H1 (cell line): ENCODE measurements at regions not wholly inside any gene's neighbourhood (a gene's known extent, or its start where the extent isn't known, plus 50 kb on each side); places are given as distances from the start of the nearest gene placed in this dataset.

Experiments
- CTCF ChIA-PET: fragments of 300-600 bp; sonication (Branson Sonifier 250); formaldehyde crosslinking; loops from one replicate; lab custom pipeline; 2021; ENCODE audit not compliant: partially characterized antibody; lab: Charles Lee
- POLR2A ChIA-PET: fragments of 300-600 bp; sonication (Branson Sonifier 250); formaldehyde crosslinking; loops from one replicate; lab custom pipeline; 2021; ENCODE audit warnings: inconsistent platforms; ENCODE audit not compliant: partially characterized antibody; lab: Charles Lee
- DNase-seq, 2 experiments: peaks; one replicate each; pipeline versions ENCODE4 v3.0.0 to v3.0.0-alpha.2; 2010 to 2022; ENCODE audit warnings: low spot score in 2 of 2, low read depth in 1 of 2, mixed read lengths in 1 of 2
- FAIRE-seq: peaks from 2 replicates; lab custom pipeline; 2011; peaks lifted over from hg19 to GRCh38; lab: Jason Lieb, UNC
- H2AFZ ChIP-seq: 2 replicates; pipeline ENCODE4 v1.8.1; 2012; ENCODE audit warnings: low read length, inconsistent platforms
- H2AK5ac ChIP-seq: 2 replicates; pipeline ENCODE4 v1.6.1; 2013; ENCODE audit warnings: low read depth, low read length
- H2BK120ac ChIP-seq: replicated peaks from 2 replicates; pipeline ENCODE3; 2013; ENCODE audit warnings: low read depth, low read length, inconsistent platforms
- H2BK12ac ChIP-seq: 2 replicates; pipeline ENCODE4 v1.6.1; 2013; ENCODE audit warnings: low read depth, low read length
- H2BK15ac ChIP-seq: 2 replicates; pipeline ENCODE4 v1.6.1; 2013; ENCODE audit warnings: low read length
- H2BK20ac ChIP-seq: 2 replicates; pipeline ENCODE4 v1.6.1; 2013; ENCODE audit warnings: low read length
- H2BK5ac ChIP-seq: 2 replicates; pipeline ENCODE4 v1.6.1; 2013; ENCODE audit warnings: low read depth, low read length
- H3K14ac ChIP-seq: 2 replicates; pipeline ENCODE4 v1.6.1; 2013; ENCODE audit warnings: inconsistent platforms; ENCODE audit not compliant: insufficient read length
- H3K18ac ChIP-seq: 2 replicates; pipeline ENCODE4 v1.6.1; 2013; ENCODE audit warnings: low read length; ENCODE audit errors: extremely low read depth
- H3K23ac ChIP-seq: 2 replicates; pipeline ENCODE4 v1.6.1; 2013; ENCODE audit warnings: inconsistent platforms; ENCODE audit not compliant: insufficient read length
- H3K23me2 ChIP-seq: 2 replicates; pipeline ENCODE4 v1.6.1; 2013; ENCODE audit warnings: low read depth, low read length
- H3K27ac ChIP-seq: 2 replicates; pipeline ENCODE4 v1.6.1; 2011; ENCODE audit warnings: low read depth, low read length, inconsistent platforms
- H3K27me3 ChIP-seq, 4 experiments: replicated peaks in 1 of 4; 1 replicate in 1 of 4; 2 replicates in 3 of 4; pipeline versions ENCODE4 v1.6.1 to v1.8.1; 2011 to 2013; ENCODE audit warnings: low read length in 3 of 4, mild to moderate bottlenecking in 3 of 4, inconsistent platforms in 2 of 4, mixed read lengths in 2 of 4, moderate library complexity in 1 of 4; ENCODE audit not compliant: control insufficient read depth in 3 of 4, insufficient read depth in 3 of 4; ENCODE audit errors: extremely low read depth in 1 of 4
- H3K36me3 ChIP-seq, 4 experiments: 2 replicates each; pipeline versions ENCODE4 v1.6.1 to v1.8.1; 2011 to 2013; ENCODE audit warnings: mild to moderate bottlenecking in 4 of 4, low read length in 3 of 4, moderate library complexity in 2 of 4, control low read depth in 1 of 4, inconsistent platforms in 1 of 4; ENCODE audit not compliant: insufficient read depth in 4 of 4, control insufficient read depth in 2 of 4
- H3K4ac ChIP-seq: replicated peaks from 2 replicates; pipeline ENCODE3; 2013; ENCODE audit warnings: low read length, low read depth, mixed read lengths, inconsistent platforms; ENCODE audit not compliant: insufficient read length
- H3K4me1 ChIP-seq, 4 experiments: replicated peaks in 1 of 4; 1 replicate in 1 of 4; 2 replicates in 3 of 4; pipeline versions ENCODE4 v1.6.1 to v1.8.1; 2011 to 2013; ENCODE audit warnings: low read length in 3 of 4, inconsistent platforms in 2 of 4, mixed read lengths in 1 of 4; ENCODE audit not compliant: insufficient read depth in 4 of 4, control insufficient read depth in 3 of 4
- H3K4me2 ChIP-seq, 2 experiments: 2 replicates each; pipeline versions ENCODE4 v1.6.1 to v1.8.1; 2011 to 2013; ENCODE audit warnings: low read depth in 2 of 2, low read length in 2 of 2, control low read depth in 1 of 2, inconsistent platforms in 1 of 2, mild to moderate bottlenecking in 1 of 2; ENCODE audit not compliant: insufficient read depth in 1 of 2
- H3K4me3 ChIP-seq, 4 experiments: fragments of 200-600, 300-600 bp in 1 of 4; sonication (generic), shearing (Covaris generic), sonication (Bioruptor Twin) in 1 of 4; 2 replicates each; pipeline versions ENCODE4 v1.5.1 to v1.8.1; 2011 to 2016; ENCODE audit warnings: low read length in 4 of 4, low read depth in 3 of 4, control low read depth in 2 of 4, inconsistent platforms in 2 of 4, mild to moderate bottlenecking in 2 of 4, mixed read lengths in 1 of 4, moderate library complexity in 1 of 4; ENCODE audit not compliant: insufficient read depth in 2 of 4; ENCODE audit errors: extremely low read depth in 1 of 4
- H3K56ac ChIP-seq: replicated peaks from 2 replicates; pipeline ENCODE3; 2013; ENCODE audit warnings: low read depth, mild to moderate bottlenecking, mixed read lengths, low read length, inconsistent platforms; ENCODE audit not compliant: insufficient read length
- H3K79me1 ChIP-seq: 2 replicates; pipeline ENCODE4 v1.6.1; 2013; ENCODE audit warnings: low read depth, low read length, control low read depth
- H3K79me2 ChIP-seq, 2 experiments: 2 replicates each; pipeline versions ENCODE4 v1.6.1 to v1.8.1; 2012 to 2013; ENCODE audit warnings: low read length in 2 of 2, mild to moderate bottlenecking in 2 of 2, inconsistent platforms in 1 of 2; ENCODE audit not compliant: insufficient read depth in 2 of 2, control insufficient read depth in 1 of 2
- H3K9ac ChIP-seq, 4 experiments: replicated peaks in 1 of 4; 1 replicate in 1 of 4; 2 replicates in 3 of 4; pipeline versions ENCODE4 v1.6.1 to v1.8.1; 2011 to 2013; ENCODE audit warnings: low read depth in 3 of 4, low read length in 3 of 4, control low read depth in 2 of 4, mild to moderate bottlenecking in 2 of 4, moderate library complexity in 2 of 4, inconsistent platforms in 1 of 4; ENCODE audit errors: extremely low read depth in 1 of 4
- H3K9me3 ChIP-seq, 2 experiments: 2 replicates each; pipeline versions ENCODE4 v1.6.1 to v1.8.1; 2012 to 2013; ENCODE audit warnings: mild to moderate bottlenecking in 2 of 2, moderate library complexity in 2 of 2, control low read depth in 1 of 2, inconsistent platforms in 1 of 2, low read depth in 1 of 2, low read length in 1 of 2, mixed read lengths in 1 of 2; ENCODE audit not compliant: insufficient read depth in 2 of 2
- H4K20me1 ChIP-seq, 2 experiments: replicated peaks in 1 of 2; 2 replicates each; pipeline versions ENCODE3 to v1.8.1; 2011 to 2013; ENCODE audit warnings: inconsistent platforms in 2 of 2, low read length in 2 of 2, mild to moderate bottlenecking in 1 of 2; ENCODE audit not compliant: insufficient read depth in 2 of 2, control insufficient read depth in 1 of 2
- H4K5ac ChIP-seq: 2 replicates; pipeline ENCODE4 v1.6.1; 2013; ENCODE audit warnings: low read length, low read depth, mixed read lengths, inconsistent platforms; ENCODE audit not compliant: insufficient read length
- H4K8ac ChIP-seq: 2 replicates; pipeline ENCODE4 v1.8.0; 2013; ENCODE audit warnings: mild to moderate bottlenecking, moderate library complexity, low read length, inconsistent platforms; ENCODE audit not compliant: insufficient read depth; ENCODE audit errors: extremely low read depth
- H4K91ac ChIP-seq: replicated peaks from 2 replicates; pipeline ENCODE3; 2013; ENCODE audit warnings: low read length, mixed read lengths, inconsistent platforms; ENCODE audit not compliant: insufficient read length
- BRCA1 ChIP-seq: IDR thresholded peaks from 2 replicates; pipeline ENCODE4 v1.6.1; 2012; ENCODE audit warnings: low read depth, low read length, improper control_type of control experiment
- EP300 ChIP-seq, 2 experiments: IDR thresholded peaks; 1 replicate in 1 of 2; 2 replicates in 1 of 2; pipeline ENCODE4 v1.6.1; 2011 to 2012; ENCODE audit warnings: low read depth in 2 of 2, low read length in 2 of 2, mild to moderate bottlenecking in 2 of 2, borderline replicate concordance in 1 of 2, inconsistent platforms in 1 of 2, moderate library complexity in 1 of 2
- EZH2 ChIP-seq: fragments of 200-600 bp; sonication (generic); IDR thresholded peaks from 2 replicates; pipeline ENCODE4 v1.7.1; 2012; ENCODE audit warnings: low read depth, mild to moderate bottlenecking, moderate library complexity, low read length, inconsistent platforms; ENCODE audit not compliant: severe bottlenecking
- GTF2F1 ChIP-seq: IDR thresholded peaks from 2 replicates; pipeline ENCODE4 v1.6.1; 2012; ENCODE audit warnings: low read depth, low read length, improper control_type of control experiment, borderline replicate concordance
- JUND ChIP-seq: IDR thresholded peaks from 2 replicates; pipeline ENCODE4 v1.6.1; 2011; ENCODE audit warnings: mild to moderate bottlenecking, improper control_type of control experiment, low read length
- KDM4A ChIP-seq: IDR thresholded peaks from one replicate; pipeline ENCODE4 v1.7.1; 2012; ENCODE audit warnings: low read depth, mild to moderate bottlenecking, moderate library complexity, low read length, inconsistent platforms; ENCODE audit not compliant: severe bottlenecking
- USF2 ChIP-seq: IDR thresholded peaks from 2 replicates; pipeline ENCODE4 v1.6.1; 2011; ENCODE audit warnings: low read length, improper control_type of control experiment
- WGBS, 2 experiments: shearing (Covaris generic) in 1 of 2; methylation state at CpG; one replicate each; pipeline versions ENCODE4 v1.1.6 to v1.1.7; 2013 to 2015; ENCODE audit warnings: low lambda C conversion rate in 2 of 2, mixed read lengths in 2 of 2, inconsistent platforms in 1 of 2, low coverage in 1 of 2, missing lambda C conversion rate in 1 of 2; ENCODE audit not compliant: insufficient replicate concordance in 2 of 2, insufficient coverage in 1 of 2, insufficient read length in 1 of 2; ENCODE audit errors: extremely low coverage in 1 of 2, missing lambda C conversion rate in 1 of 2; 5-methylcytosine and 5-hydroxymethylcytosine counted together
- TF ChIP-seq, protein P1 (sequence below), 3 experiments: IDR thresholded peaks; 1 replicate in 2 of 3; 2 replicates in 1 of 3; pipeline versions ENCODE4 v1.5.1 to v1.6.1; 2011; ENCODE audit warnings: low read length in 3 of 3, mild to moderate bottlenecking in 3 of 3, inconsistent platforms in 2 of 3, low read depth in 1 of 3, moderate library complexity in 1 of 3; ENCODE audit not compliant: insufficient read depth in 1 of 3; ENCODE audit errors: control extremely low read depth in 1 of 3
- TF ChIP-seq, protein P2 (sequence below): IDR thresholded peaks from 2 replicates; pipeline ENCODE4 v1.6.1; 2012; ENCODE audit warnings: low read length, inconsistent platforms

GRCh38 chrX:3230496-3230895 lies 116.0 kb downstream of the MXRA5 start:
- no peaks in the 10 kb centered on the region for H3K23me2 ChIP-seq
- H2AK5ac ChIP-seq: no peak overlapping the region
- no peak overlapping the region for H3K9ac ChIP-seq
- H3K79me2 ChIP-seq: no peaks in the 10 kb centered on the region
- POLR2A ChIA-PET: no interaction called here
- no peak overlapping the region for H4K5ac ChIP-seq
- H3K4me1 ChIP-seq: no peaks in the 10 kb centered on the region
- H3K4me3 ChIP-seq: no peak overlapping the region
- H2BK15ac ChIP-seq: no peak overlapping the region
- no peak overlapping the region for H4K8ac ChIP-seq
- 95% methylated on average over 2 of the region's 2 CpGs; no CpG with 5 or more reads in 1 of the 2 experiments for WGBS, 2 experiments
- no peaks in the 10 kb centered on the region for H3K36me3 ChIP-seq
- H2AFZ ChIP-seq: no peak overlapping the region
- no peak overlapping the region for H3K56ac ChIP-seq
- DNase-seq: no peak
- H3K27ac ChIP-seq: no peak overlapping the region
- no peak overlapping the region for H3K23ac ChIP-seq
- FAIRE-seq: peak; percentile 42
- no peak overlapping the region for H3K4ac ChIP-seq
- H4K91ac ChIP-seq: no peak overlapping the region
- H3K18ac ChIP-seq: no peak overlapping the region
- H2BK5ac ChIP-seq: no peak overlapping the region
- H2BK20ac ChIP-seq: no peak overlapping the region
- no peaks in the 10 kb centered on the region for H3K27me3 ChIP-seq
- H3K9me3 ChIP-seq: no peaks in the 10 kb centered on the region
- H3K79me1 ChIP-seq: no peaks in the 10 kb centered on the region
- no peak overlapping the region for H2BK12ac ChIP-seq
- no peak overlapping the region for H3K4me2 ChIP-seq
- CTCF ChIA-PET: no interaction called here
- H3K14ac ChIP-seq: no peak overlapping the region
- H2BK120ac ChIP-seq: no peak overlapping the region
- H4K20me1 ChIP-seq: no peaks in the 10 kb centered on the region
- no peak for TF ChIP-seq USF2
- TF ChIP-seq, protein P1, sequence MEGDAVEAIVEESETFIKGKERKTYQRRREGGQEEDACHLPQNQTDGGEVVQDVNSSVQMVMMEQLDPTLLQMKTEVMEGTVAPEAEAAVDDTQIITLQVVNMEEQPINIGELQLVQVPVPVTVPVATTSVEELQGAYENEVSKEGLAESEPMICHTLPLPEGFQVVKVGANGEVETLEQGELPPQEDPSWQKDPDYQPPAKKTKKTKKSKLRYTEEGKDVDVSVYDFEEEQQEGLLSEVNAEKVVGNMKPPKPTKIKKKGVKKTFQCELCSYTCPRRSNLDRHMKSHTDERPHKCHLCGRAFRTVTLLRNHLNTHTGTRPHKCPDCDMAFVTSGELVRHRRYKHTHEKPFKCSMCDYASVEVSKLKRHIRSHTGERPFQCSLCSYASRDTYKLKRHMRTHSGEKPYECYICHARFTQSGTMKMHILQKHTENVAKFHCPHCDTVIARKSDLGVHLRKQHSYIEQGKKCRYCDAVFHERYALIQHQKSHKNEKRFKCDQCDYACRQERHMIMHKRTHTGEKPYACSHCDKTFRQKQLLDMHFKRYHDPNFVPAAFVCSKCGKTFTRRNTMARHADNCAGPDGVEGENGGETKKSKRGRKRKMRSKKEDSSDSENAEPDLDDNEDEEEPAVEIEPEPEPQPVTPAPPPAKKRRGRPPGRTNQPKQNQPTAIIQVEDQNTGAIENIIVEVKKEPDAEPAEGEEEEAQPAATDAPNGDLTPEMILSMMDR (IDR thresholded peaks at IDR 0.05; ENCODE audit: control extremely low read depth in 1 of 3, insufficient read depth in 1 of 3, low read depth in 1 of 3, low read length in 3 of 3): no peak
- no peak for TF ChIP-seq JUND
- TF ChIP-seq EZH2: no peak
- TF ChIP-seq KDM4A: no peak
- TF ChIP-seq EP300 (IDR thresholded peaks at IDR 0.05; ENCODE audit: borderline replicate concordance in 1 of 2, low read depth in 2 of 2, low read length in 2 of 2): no peak
- TF ChIP-seq BRCA1: no peak
- no peak for TF ChIP-seq GTF2F1
- TF ChIP-seq, protein P2, sequence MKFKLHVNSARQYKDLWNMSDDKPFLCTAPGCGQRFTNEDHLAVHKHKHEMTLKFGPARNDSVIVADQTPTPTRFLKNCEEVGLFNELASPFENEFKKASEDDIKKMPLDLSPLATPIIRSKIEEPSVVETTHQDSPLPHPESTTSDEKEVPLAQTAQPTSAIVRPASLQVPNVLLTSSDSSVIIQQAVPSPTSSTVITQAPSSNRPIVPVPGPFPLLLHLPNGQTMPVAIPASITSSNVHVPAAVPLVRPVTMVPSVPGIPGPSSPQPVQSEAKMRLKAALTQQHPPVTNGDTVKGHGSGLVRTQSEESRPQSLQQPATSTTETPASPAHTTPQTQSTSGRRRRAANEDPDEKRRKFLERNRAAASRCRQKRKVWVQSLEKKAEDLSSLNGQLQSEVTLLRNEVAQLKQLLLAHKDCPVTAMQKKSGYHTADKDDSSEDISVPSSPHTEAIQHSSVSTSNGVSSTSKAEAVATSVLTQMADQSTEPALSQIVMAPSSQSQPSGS: no peak
